K562 (cell line): ENCODE measurements at regions not wholly inside any gene's neighbourhood (a gene's known extent, or its start where the extent isn't known, plus 50 kb on each side); places are given as distances from the start of the nearest gene placed in this dataset.

Source experiments
- ATAC-seq: fragments of 200-7000 bp; cut with Tn5 transposase; 3 replicates; pipeline ENCODE4 v1.9.1; 2020; ENCODE audit warnings: moderate library complexity
- BruUV-seq: library from RNA; stranded (reverse); fragments of 400-500 nt; replicated peaks from 2 replicates; lab custom pipeline; 2021; lab: Mats Ljungman, UMichigan
- CTCF ChIA-PET: fragments of 300-600 bp; formaldehyde crosslinking; extraction: SDS; loops from one replicate; lab custom pipeline; 2021; ENCODE audit warnings: low intra/inter-chr PET ratio; lab: Yijun Ruan, JAX
- POLR2A ChIA-PET: fragments of 300-600, 350-650 bp; sonication (Branson Sonifier 250); formaldehyde crosslinking; extraction: SDS; loops from one replicate; lab custom pipeline; 2021; ENCODE audit warnings: antibody characterized with exemption, inconsistent platforms; lab: Yijun Ruan, JAX
- DNase-seq, 4 experiments: peaks; one replicate each; pipeline versions ENCODE4 v3.0.0 to v3.0.0-alpha.2; 2011 to 2018; ENCODE audit warnings: low spot score in 3 of 4, mixed read lengths in 3 of 4; ENCODE audit errors: extremely low read depth in 1 of 4
- FAIRE-seq: peaks from 2 replicates; lab custom pipeline; 2011; peaks lifted over from hg19 to GRCh38; lab: Jason Lieb, UNC
- H2AFZ ChIP-seq: 2 replicates; pipeline ENCODE4 v1.6.0; 2011; ENCODE audit warnings: low read depth, low read length, control low read depth, inconsistent platforms
- H3K27ac ChIP-seq: fragments of 200-600 bp; 3 replicates; pipeline ENCODE4 v1.8.0; 2011; ENCODE audit warnings: low read depth, mild to moderate bottlenecking, control low read depth, inconsistent platforms, low read length, moderate library complexity, mixed read lengths; ENCODE audit errors: extremely low read depth
- H3K27me3 ChIP-seq, 2 experiments: fragments of 300-600 bp in 1 of 2; 2 replicates in 1 of 2; 3 replicates in 1 of 2; pipeline versions ENCODE4 v1.6.0 to v1.8.0; 2011; ENCODE audit warnings: inconsistent platforms in 2 of 2, low read length in 2 of 2, mild to moderate bottlenecking in 1 of 2, mixed read lengths in 1 of 2, moderate library complexity in 1 of 2; ENCODE audit not compliant: control insufficient read depth in 2 of 2, insufficient read depth in 2 of 2
- H3K36me3 ChIP-seq: fragments of 300-600 bp; 3 replicates; pipeline ENCODE4 v1.8.0; 2011; ENCODE audit warnings: mild to moderate bottlenecking, low read length, inconsistent platforms; ENCODE audit not compliant: control insufficient read depth, insufficient read depth
- H3K4me1 ChIP-seq, 2 experiments: fragments of 200-600 bp in 1 of 2; replicated peaks in 1 of 2; 2 replicates in 1 of 2; 3 replicates in 1 of 2; pipeline versions ENCODE4 v1.5.1 to v1.8.0; 2011; ENCODE audit warnings: inconsistent platforms in 2 of 2, low read length in 2 of 2, mild to moderate bottlenecking in 1 of 2, mixed read lengths in 1 of 2, moderate library complexity in 1 of 2; ENCODE audit not compliant: control insufficient read depth in 2 of 2, insufficient read depth in 2 of 2
- H3K4me2 ChIP-seq: 2 replicates; pipeline ENCODE4 v1.6.1; 2011; ENCODE audit warnings: low read length, control low read depth, inconsistent platforms, mixed read lengths; ENCODE audit not compliant: insufficient read depth
- H3K4me3 ChIP-seq: fragments of 200-600 bp; sonication (generic), shearing (Covaris generic); 2 replicates; pipeline ENCODE4 v1.5.1; 2016; ENCODE audit warnings: control low read depth, inconsistent platforms
- H3K79me2 ChIP-seq: fragments of 200-600 bp; 3 replicates; pipeline ENCODE4 v1.8.0; 2011; ENCODE audit warnings: low read length, inconsistent platforms; ENCODE audit not compliant: control insufficient read depth, insufficient read depth
- H3K9ac ChIP-seq, 2 experiments: 2 replicates each; pipeline versions ENCODE4 v1.6.0 to v1.6.1; 2011; ENCODE audit warnings: low read depth in 2 of 2, low read length in 2 of 2, control low read depth in 1 of 2, inconsistent platforms in 1 of 2, mild to moderate bottlenecking in 1 of 2, mixed read lengths in 1 of 2; ENCODE audit not compliant: insufficient read depth in 1 of 2
- H3K9me1 ChIP-seq: one replicate; pipeline ENCODE4 v1.6.0; 2011; ENCODE audit warnings: inconsistent platforms, mild to moderate bottlenecking, low read length, moderate library complexity; ENCODE audit not compliant: control insufficient read depth, insufficient read depth
- H3K9me3 ChIP-seq: replicated peaks from 2 replicates; pipeline ENCODE4 v1.5.1; 2011; ENCODE audit warnings: low read depth, low read length, inconsistent platforms; ENCODE audit not compliant: control insufficient read depth, insufficient read depth
- H4K20me1 ChIP-seq: replicated peaks from 2 replicates; pipeline ENCODE4 v1.6.1; 2011; ENCODE audit warnings: low read length, inconsistent platforms, mixed read lengths; ENCODE audit not compliant: control insufficient read depth, insufficient read depth
- ATF6 ChIP-seq: sonication (generic); formaldehyde crosslinking; IDR thresholded peaks from 2 replicates; pipeline ENCODE4 v1.4.0; 2020; ENCODE audit warnings: mild to moderate bottlenecking, missing genetic modification reagents
- GABPB2 ChIP-seq: fragments of 250-450 bp; sonication (Bioruptor Pico); conservative IDR thresholded peaks from 2 replicates; pipeline ENCODE4 v1.5.1; 2021; ENCODE audit warnings: mild to moderate bottlenecking
- GTF2A2 ChIP-seq: IDR thresholded peaks from 2 replicates; pipeline ENCODE4 v1.6.1; 2016; ENCODE audit warnings: mild to moderate bottlenecking, missing genetic modification characterization, missing compliant biosample characterization
- MCM3 ChIP-seq: fragments of 450-650 bp; IDR thresholded peaks from 2 replicates; pipeline ENCODE4 v1.6.1; 2016
- ZNF121 ChIP-seq: sonication (generic); formaldehyde crosslinking; conservative IDR thresholded peaks from 2 replicates; pipeline ENCODE4 v1.8.0; 2022; ENCODE audit warnings: missing genetic modification reagents
- ZNF184 ChIP-seq: sonication (generic); formaldehyde crosslinking; IDR thresholded peaks from 2 replicates; pipeline ENCODE4 v1.5.0; 2020; ENCODE audit warnings: missing genetic modification reagents
- WGBS: fragments of 100-300 bp; shearing (Covaris generic); methylation state at CpG from one replicate; pipeline ENCODE4 v1.1.6; 2016; ENCODE audit warnings: low coverage, mixed read lengths; ENCODE audit not compliant: insufficient coverage; ENCODE audit errors: missing lambda C conversion rate; 5-methylcytosine and 5-hydroxymethylcytosine counted together
- in situ Hi-C: fragments of 300-500 bp; cut with MboI; formaldehyde crosslinking; loops from 4 replicates; pipeline ENCODE4 v1.15.0; 2018; ENCODE audit warnings: inconsistent platforms, mixed read lengths
- intact Hi-C: fragments of 100-400 bp; cut with micrococcal nuclease; formaldehyde crosslinking; loops from 2 replicates; pipeline ENCODE4 v1.14.2; 2022

- Histone ChIP-seq H3K79me2 (no peaks in the 10 kb centered on the region), H3K4me2 (no peak overlapping the region), H3K27me3 (no peaks in the 10 kb centered on the region), H2AFZ (no peak overlapping the region), H3K9me1 (no peaks in the 10 kb centered on the region), H3K4me1 (no peaks in the 10 kb centered on the region), H3K9me3 (no peaks in the 10 kb centered on the region; the same call in 1 of the 2 replicates), H3K9ac (no peak overlapping the region), H4K20me1 (no peaks in the 10 kb centered on the region), H3K36me3 (no peaks in the 10 kb centered on the region), H3K27ac (no peak overlapping the region), H3K4me3 (no peak overlapping the region)
- ChIA-PET POLR2A (no interaction called here), CTCF (no interaction called here)
- ATAC-seq (no peak), FAIRE-seq (no peak), DNase-seq (no peak)
- in situ Hi-C loops (no loop called here), intact Hi-C loops (no loop called here)
- BruUV-seq = no TSS peak
- TF ChIP-seq ZNF121 (CRISPR knock-in tag) (no peak), GABPB2 (no peak), GTF2A2 (no peak), ATF6 (CRISPR knock-in tag) (no peak), ZNF184 (CRISPR knock-in tag) (no peak), MCM3 (no peak)
- WGBS = 0% methylated on average over 2 of the region's 2 CpGs
Measured at GRCh38 chr12:88684610-88685009, 104.3 kb upstream of the KITLG start.
